A549 (cell line): ENCODE measurements at regions not wholly inside any gene's neighbourhood (a gene's known extent, or its start where the extent isn't known, plus 50 kb on each side); places are given as distances from the start of the nearest gene placed in this dataset.

ENCODE experiments used
- BCL3 ChIP-seq: fragments of >200 bp; sonication (Bioruptor Twin); formaldehyde crosslinking; IDR thresholded peaks from 3 replicates; pipeline ENCODE4 v1.6.1; 2016
- CEBPB ChIP-seq, 2 experiments: fragments of >200 bp in 1 of 2; sonication (Bioruptor Twin) in 1 of 2; formaldehyde crosslinking in 1 of 2; IDR thresholded peaks; 2 replicates each; pipeline ENCODE4 v1.6.1; 2012 to 2016
- CHD4 ChIP-seq: fragments of 200-600 bp; sonication (generic); IDR thresholded peaks from 2 replicates; pipeline ENCODE4 v1.6.1; 2016; ENCODE audit warnings: antibody characterized with exemption, mild to moderate bottlenecking, borderline replicate concordance
- EP300 ChIP-seq, 2 experiments: fragments of >200 bp; sonication (Bioruptor Twin); formaldehyde crosslinking; IDR thresholded peaks; 2 replicates in 1 of 2; 3 replicates in 1 of 2; pipeline ENCODE4 v1.6.1; 2016 to 2017
- POLR2A ChIP-seq: IDR thresholded peaks from 2 replicates; pipeline ENCODE4 v1.6.1; 2012; ENCODE audit warnings: mild to moderate bottlenecking, low read length
- RCOR1 ChIP-seq: fragments of 150-350 bp; IDR thresholded peaks from 2 replicates; pipeline ENCODE4 v1.6.1; 2014; ENCODE audit warnings: antibody characterized with exemption, low read length, low read depth
- RNF2 ChIP-seq: fragments of 200-600 bp; sonication (generic); IDR thresholded peaks from 2 replicates; pipeline ENCODE4 v1.6.1; 2016; ENCODE audit warnings: low read depth, mild to moderate bottlenecking, antibody characterized with exemption, moderate library complexity, borderline replicate concordance
- SREBF2 ChIP-seq: fragments of 450-650 bp; IDR thresholded peaks from 2 replicates; pipeline ENCODE4 v1.6.1; 2014; ENCODE audit warnings: mild to moderate bottlenecking, moderate library complexity
- TP53 ChIP-seq: fragments of 250-450 bp; sonication (Bioruptor Pico); IDR thresholded peaks from 2 replicates; pipeline ENCODE4 v1.5.0; 2021; ENCODE audit warnings: mild to moderate bottlenecking, moderate library complexity
- ZFP36 ChIP-seq: fragments of 450-650 bp; IDR thresholded peaks from 2 replicates; pipeline ENCODE4 v1.6.1; 2014; ENCODE audit warnings: borderline replicate concordance; ENCODE audit not compliant: partially characterized antibody
- TF ChIP-seq, protein P1 (sequence below): fragments of >200 bp; sonication (Bioruptor Twin); formaldehyde crosslinking; IDR thresholded peaks from 3 replicates; pipeline ENCODE4 v1.5.1; 2016
- TF ChIP-seq, protein P2 (sequence below): fragments of 200-600 bp; sonication (generic); IDR thresholded peaks from 2 replicates; pipeline ENCODE4 v1.6.1; 2016; ENCODE audit warnings: antibody characterized with exemption, mild to moderate bottlenecking, moderate library complexity
- TF ChIP-seq, protein P3 (sequence below): IDR thresholded peaks from 2 replicates; pipeline ENCODE4 v1.6.1; 2012
- TF ChIP-seq, protein P4 (sequence below): fragments of 450-650 bp; IDR thresholded peaks from 2 replicates; pipeline ENCODE4 v1.6.1; 2014; ENCODE audit warnings: antibody characterized with exemption

GRCh38 chr22:48331266-48331665 lies 1496.4 kb downstream of the BRD1 start:
- no peak for TF ChIP-seq RNF2
- TF ChIP-seq, protein P1, sequence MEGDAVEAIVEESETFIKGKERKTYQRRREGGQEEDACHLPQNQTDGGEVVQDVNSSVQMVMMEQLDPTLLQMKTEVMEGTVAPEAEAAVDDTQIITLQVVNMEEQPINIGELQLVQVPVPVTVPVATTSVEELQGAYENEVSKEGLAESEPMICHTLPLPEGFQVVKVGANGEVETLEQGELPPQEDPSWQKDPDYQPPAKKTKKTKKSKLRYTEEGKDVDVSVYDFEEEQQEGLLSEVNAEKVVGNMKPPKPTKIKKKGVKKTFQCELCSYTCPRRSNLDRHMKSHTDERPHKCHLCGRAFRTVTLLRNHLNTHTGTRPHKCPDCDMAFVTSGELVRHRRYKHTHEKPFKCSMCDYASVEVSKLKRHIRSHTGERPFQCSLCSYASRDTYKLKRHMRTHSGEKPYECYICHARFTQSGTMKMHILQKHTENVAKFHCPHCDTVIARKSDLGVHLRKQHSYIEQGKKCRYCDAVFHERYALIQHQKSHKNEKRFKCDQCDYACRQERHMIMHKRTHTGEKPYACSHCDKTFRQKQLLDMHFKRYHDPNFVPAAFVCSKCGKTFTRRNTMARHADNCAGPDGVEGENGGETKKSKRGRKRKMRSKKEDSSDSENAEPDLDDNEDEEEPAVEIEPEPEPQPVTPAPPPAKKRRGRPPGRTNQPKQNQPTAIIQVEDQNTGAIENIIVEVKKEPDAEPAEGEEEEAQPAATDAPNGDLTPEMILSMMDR: no peak
- no peak for TF ChIP-seq RCOR1
- no peak for TF ChIP-seq TP53 (CRISPR knock-in tag)
- TF ChIP-seq, protein P2, sequence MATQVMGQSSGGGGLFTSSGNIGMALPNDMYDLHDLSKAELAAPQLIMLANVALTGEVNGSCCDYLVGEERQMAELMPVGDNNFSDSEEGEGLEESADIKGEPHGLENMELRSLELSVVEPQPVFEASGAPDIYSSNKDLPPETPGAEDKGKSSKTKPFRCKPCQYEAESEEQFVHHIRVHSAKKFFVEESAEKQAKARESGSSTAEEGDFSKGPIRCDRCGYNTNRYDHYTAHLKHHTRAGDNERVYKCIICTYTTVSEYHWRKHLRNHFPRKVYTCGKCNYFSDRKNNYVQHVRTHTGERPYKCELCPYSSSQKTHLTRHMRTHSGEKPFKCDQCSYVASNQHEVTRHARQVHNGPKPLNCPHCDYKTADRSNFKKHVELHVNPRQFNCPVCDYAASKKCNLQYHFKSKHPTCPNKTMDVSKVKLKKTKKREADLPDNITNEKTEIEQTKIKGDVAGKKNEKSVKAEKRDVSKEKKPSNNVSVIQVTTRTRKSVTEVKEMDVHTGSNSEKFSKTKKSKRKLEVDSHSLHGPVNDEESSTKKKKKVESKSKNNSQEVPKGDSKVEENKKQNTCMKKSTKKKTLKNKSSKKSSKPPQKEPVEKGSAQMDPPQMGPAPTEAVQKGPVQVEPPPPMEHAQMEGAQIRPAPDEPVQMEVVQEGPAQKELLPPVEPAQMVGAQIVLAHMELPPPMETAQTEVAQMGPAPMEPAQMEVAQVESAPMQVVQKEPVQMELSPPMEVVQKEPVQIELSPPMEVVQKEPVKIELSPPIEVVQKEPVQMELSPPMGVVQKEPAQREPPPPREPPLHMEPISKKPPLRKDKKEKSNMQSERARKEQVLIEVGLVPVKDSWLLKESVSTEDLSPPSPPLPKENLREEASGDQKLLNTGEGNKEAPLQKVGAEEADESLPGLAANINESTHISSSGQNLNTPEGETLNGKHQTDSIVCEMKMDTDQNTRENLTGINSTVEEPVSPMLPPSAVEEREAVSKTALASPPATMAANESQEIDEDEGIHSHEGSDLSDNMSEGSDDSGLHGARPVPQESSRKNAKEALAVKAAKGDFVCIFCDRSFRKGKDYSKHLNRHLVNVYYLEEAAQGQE: no peak
- TF ChIP-seq, protein P3, sequence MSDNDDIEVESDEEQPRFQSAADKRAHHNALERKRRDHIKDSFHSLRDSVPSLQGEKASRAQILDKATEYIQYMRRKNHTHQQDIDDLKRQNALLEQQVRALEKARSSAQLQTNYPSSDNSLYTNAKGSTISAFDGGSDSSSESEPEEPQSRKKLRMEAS: no peak
- no peak for TF ChIP-seq CEBPB (IDR thresholded peaks at IDR 0.05)
- TF ChIP-seq POLR2A: no peak
- TF ChIP-seq, protein P4, sequence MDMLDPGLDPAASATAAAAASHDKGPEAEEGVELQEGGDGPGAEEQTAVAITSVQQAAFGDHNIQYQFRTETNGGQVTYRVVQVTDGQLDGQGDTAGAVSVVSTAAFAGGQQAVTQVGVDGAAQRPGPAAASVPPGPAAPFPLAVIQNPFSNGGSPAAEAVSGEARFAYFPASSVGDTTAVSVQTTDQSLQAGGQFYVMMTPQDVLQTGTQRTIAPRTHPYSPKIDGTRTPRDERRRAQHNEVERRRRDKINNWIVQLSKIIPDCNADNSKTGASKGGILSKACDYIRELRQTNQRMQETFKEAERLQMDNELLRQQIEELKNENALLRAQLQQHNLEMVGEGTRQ: no peak
- TF ChIP-seq SREBF2: no peak
- no peak for TF ChIP-seq EP300 (IDR thresholded peaks at IDR 0.05)
- TF ChIP-seq ZFP36: no peak
- TF ChIP-seq BCL3: no peak
- no peak for TF ChIP-seq CHD4
